DMS53 (cell line): ENCODE measurements at regions not wholly inside any gene's neighbourhood (a gene's known extent, or its start where the extent isn't known, plus 50 kb on each side); places are given as distances from the start of the nearest gene placed in this dataset.

Experiments used
- DNase-seq: peaks from one replicate; lab custom pipeline; 2025; lab: John Stamatoyannopoulos, UW

DNA sequence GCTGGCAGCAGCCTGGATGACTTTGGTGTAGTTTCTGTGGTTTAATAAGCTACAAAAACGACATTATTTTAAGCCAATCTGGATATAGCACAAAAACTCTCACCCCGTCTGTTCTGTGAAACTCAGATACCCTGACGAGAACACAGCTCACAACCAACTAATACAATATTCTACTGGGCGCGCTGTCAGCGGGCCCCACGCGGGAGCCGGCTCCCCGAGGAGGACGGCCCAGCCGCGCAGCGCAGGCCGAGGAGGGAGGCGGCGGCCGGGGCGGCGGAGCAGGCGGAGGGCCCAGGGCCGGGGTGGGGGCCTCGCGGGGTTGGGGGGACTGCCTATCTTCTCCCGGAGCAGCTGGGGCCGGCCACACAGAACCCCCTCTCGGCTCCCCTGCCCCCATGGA lies 87.2 kb upstream of the POU3F1 start:
- no peak for DNase-seq

DNA sequence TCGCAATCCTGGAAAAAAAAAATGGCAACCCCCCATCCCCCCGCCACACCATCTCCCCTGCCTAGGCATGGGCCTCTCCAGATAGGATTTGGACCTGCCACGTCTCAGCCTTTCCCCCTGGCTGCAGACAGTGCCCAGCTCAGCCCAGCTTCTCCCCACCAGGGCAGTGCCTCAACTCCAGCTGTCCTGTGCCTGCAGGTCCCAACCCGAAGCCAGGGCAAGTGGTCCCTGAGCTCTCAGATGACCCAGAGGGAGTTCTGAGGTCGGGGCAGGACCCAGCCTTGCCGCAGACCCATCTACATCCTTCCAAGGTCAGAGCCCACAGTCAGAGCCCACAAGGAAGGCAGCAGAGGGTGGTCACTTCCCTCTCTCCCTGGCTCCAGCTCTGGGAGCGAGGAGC lies 86.7 kb upstream of the POU3F1 start:
- DNase-seq: no peak

DNA sequence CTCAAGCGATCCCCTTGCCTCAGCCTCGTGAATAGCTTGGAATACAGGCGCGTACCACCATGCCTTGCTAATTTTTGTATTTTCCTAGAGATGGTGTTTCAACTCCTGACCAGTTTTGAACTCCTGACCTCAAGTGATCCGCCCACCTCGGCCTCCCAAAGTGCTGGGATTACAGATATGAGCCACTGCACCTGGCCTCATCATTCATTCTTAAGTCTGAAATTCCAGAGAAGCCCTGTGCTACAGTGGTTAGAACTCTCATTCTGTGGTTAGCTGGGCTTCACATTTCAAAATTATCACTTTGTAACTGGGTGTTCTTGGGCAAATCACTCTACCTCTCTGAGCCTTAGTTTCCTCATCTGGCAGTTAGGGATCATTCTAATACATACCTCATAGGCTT lies 86.1 kb upstream of the POU3F1 start:
- DNase-seq: no peak

DNA sequence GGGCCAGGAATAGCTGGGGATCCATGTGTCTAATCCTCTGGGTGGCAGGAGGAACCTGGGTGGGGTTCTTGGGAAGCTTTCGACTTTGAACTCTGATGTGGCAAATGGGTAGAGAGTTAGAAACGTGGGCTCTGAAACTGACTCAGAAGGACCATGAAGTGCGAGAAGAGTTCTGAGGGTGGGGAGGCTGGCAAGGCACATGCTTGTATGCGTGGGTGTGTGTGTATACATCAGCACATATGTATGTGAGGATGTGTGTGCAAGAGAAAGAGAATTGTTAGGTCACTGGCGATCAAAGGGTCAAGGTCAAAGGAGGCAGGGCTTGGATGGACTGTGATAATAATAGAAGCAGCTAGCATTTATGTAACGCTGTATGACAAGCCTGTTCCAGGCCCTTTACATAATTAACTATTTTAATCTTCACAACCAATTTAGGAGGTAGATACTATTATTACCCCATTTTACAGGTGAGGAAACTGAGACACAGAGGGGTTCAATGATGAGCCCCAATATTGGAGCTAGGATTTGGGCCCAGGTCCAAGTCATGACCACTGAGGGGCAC lies 84.5 kb upstream of the POU3F1 start:
- DNase-seq: no peak

DNA sequence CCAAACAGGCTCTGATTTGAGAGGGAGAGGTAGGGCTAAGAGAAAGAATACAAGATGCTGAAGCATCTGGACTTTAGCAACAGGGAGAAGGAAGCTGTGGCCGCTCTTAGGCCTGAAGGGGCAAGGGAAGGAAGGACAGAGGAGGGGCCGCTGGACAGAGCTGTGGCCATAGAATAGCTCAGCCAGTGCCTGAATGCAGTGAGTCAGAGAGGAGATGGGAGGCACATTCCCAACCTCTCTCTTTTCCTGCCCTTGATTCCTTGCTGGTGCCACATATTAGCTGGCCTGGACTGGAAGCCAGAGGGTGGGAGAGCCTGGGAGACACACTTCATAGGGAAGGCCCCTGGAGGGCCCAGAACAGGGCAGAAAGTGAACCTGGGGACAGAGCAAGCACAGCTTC lies 83.4 kb upstream of the POU3F1 start:
- DNase-seq: no peak

DNA sequence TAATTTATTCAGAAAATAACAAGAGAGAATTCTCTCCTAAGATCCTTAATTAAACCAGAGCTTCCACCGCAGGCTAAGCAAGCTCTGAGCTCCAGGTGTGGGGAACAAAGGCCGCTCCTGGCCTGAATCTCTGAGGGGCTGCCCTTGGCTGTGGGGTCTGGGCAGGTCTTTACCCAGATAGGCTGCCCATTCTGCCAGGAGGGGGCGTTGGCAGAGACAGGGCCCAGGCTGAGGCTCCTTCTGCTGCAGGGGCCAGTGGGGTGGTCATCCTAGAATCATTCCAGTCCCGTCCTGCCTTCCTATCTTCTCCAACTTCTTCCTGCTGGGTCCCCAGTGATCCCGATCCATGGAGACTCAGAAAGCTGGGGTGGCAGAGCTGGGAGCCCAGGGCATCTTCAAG lies 82.9 kb upstream of the POU3F1 start:
- no peak for DNase-seq

DNA sequence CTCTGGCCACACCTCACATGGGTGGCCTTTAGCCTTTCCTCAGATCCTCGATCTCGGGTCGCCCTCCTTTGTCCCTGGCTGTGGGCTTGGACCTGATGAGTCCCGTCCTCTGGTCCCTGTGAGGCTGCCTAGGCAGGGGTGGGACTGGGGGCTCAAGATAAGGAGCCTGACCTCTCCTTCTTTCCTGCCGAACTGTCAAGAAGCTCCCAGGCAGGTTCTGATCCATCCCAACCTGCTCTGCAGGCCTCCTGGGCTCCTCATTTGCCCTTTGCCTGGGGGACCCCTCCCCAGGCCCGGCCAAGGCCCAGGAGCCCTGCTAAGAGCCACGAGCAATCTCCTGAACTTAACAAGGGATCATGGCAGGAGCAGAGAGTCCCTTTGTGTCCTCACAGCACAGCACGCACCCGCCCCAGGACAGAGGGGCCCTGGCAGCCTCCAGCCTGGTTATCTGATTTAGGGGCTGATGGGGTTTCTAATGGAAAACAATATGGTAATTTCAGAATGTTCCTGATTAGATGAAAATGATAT lies 82.4 kb upstream of the POU3F1 start:
- DNase-seq: no peak

DNA sequence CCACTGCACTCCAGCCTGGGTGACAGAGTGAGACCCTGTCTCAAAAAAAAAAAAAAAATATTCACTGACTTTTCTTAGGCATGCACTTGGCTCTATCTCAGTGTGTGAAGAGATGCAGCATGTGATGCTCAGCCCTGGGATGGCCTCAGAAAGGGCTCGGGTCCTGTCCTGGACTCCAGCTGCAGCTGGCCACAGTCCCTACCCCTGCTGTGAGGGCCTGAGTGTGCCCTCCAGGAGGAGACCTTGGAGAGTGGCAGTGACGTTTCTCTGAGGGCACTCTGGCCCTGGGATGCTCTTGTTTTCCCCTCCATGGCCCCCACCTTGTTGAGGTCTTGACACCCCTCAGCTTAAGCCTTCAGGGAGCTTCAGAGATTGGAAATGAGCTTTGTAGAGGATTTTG lies 81.9 kb upstream of the POU3F1 start:
- no peak for DNase-seq

DNA sequence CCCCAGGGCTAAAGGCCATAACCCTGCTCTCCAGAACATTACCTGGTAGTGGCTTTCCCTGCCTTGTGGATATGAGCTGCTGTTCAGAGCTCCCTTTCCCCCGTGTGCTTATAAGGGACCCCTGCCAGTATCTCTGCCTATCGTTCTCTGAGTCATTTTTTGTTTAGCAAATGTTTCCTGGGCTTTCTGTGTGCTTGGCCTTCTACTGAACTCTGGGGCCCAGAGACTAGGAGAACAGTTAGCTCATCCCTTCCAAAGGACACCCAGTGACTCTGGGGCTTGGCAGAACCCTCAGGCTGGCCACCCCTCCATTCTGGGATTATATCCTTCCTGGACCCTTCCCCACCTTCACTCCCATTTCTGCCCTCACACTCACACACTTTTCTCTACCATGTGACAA lies 80.8 kb upstream of the POU3F1 start:
- no peak for DNase-seq

DNA sequence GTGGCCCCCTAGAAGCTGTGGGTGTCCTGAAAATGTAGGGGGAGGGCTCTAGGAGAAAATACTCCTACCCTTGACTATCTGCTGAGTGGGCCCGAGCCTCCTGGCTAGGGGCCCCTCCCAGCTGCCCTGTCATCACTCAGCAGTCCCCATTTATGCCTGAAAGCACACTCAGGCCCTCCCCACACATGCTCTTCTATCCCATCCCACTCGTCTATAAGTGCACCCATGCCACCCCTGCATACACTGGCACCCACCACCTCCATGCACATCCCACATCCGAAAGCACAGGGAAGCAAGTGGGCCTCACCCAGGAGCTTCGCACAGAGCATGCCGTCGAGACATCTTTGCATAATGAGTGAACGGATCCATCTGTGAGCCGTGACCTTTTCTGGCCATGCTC lies 80.4 kb upstream of the POU3F1 start:
- no peak for DNase-seq

DNA sequence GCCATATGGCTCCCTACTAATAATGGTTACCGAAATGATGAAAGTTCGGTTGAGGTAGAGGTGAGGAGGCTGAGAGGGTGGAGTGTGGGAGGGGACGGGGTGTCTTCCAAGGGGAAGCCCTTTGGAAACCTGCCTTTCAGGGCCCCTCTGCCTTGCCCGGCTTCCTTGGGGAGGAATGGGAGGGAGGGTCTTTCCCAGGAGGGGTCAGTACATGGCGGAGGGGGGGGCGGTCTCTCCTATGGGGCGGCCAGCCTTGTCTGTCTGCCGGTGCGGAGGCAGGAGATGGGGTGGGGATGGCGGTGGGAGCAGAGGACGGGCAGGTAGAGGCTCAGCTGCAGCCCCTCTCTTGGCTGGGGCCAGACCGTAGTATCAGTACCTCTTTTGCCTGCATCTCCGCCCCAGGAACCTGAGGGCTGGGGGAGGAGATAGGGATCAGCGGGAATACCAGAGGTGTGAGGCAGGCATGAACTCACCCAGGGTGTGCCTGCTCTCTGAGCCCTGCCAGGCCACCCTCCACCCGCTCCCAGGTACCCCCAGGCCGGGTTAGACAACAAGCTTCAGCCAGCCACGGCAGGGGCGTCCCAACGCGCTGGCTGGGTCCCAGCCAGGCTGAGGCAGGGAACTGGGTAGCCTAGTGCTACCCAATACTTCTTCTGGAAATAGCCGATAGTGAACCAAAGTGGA lies 79.4 kb upstream of the POU3F1 start:
- DNase-seq: no peak

DNA sequence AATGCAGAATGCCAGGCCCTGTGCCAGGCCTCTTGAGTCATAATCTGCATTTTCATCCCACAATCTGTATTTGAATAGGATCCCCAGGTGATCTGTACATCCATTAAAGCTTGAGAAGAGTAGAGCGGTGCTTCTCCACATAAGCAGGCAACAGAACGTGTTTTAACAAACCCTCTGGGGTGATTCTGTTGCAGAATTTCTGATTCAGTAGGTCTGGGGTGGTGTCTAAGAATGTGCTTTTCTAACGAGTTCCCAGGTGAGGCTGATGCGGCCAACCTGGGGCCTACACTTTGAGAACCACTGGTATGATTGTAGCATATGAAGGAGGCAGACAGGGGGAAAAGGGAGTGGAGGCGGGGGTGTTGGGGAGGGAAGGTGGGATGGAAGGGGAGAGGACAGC lies 78.4 kb upstream of the POU3F1 start:
- no peak for DNase-seq

DNA sequence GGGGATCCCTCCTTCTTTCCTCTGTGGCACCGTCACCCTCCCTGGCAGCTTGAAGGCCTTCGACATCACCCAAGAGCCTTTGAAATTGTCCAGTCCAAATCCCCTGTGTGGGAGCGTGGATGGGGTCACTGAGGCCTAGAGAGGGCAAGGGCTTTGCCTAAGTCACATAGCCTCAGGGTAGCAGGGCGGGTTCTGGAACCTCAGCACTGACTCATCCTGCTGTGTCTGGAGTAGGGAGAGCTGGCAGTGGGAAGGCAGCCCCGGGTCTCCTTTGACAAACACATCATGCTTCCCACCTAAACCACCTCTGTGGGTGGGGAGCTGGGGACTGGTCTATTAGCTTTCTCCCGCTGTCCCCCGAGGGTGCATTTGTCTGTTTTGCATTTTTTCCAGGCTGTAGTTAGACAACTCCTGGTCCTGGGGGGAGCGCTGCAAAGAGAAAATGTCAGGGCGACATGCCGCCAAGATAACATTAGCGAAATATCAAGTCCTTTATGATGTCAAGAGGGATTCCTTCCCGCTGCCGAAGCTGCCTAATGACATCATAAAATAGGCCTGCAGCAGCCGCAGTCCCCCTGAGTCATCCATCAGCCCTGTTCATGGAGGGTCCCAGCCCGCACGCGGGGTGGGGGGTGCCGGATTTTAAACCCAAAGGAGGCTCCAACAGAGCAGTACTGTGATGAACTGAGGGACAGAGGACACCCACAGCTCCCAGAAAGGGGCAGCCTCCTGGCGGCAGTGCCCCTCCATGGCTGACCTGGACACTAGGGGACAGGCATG lies 77.0 kb upstream of the POU3F1 start:
- no peak for DNase-seq

DNA sequence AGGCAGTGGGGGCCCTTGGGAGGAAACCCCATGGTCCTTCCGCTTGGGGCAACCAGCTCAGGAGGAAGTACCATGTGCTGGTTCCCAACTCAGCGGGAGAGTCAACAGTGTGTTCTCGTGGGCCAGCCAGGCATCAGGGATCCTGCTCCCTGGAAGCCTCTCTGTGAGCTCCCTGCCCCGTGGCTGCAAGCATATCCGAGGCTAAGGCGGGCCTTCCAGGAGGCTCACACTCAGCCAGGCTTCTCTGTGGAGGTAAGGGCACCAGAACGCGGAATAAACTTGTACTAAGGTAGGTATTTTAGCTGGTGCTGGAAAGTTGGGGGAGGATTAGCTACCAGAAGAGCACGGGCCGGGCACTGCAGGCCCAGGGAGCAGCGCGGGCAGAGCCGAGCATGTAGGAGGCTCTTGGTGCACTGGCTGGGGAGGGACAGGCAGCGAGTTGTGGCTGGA lies 74.7 kb upstream of the POU3F1 start:
- no peak for DNase-seq

DNA sequence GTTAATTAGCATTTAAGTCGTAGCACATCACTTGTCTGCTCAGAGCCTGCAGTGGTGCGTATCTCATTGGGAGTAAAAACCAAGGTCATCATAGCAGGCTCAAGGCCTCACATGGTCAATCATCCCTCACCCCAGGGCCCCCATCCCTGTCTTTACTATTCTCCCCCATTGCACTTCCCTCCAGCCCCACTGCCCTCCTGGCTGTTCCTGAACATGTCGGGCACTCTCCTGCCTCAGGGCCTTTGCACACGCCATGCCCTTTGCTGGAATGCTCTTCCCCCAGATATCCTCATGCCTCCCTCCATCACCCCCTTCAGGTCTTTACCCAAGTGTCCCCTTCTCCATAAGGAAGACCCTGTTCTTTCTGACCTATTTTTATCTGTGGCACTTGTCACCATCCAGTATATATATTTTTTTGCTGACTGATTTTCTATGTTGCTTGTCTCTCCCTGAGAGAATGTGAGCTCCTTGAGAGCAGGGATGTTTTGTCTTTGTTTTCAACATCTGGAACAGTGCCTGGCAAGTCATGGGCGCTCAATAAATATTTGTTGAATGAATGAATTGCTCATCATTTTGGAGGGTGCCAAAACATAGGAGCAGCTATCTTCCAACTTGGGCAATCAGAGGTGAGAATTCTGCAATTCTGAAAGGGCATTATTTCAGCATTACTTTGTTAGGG lies 74.1 kb upstream of the POU3F1 start:
- no peak for DNase-seq

DNA sequence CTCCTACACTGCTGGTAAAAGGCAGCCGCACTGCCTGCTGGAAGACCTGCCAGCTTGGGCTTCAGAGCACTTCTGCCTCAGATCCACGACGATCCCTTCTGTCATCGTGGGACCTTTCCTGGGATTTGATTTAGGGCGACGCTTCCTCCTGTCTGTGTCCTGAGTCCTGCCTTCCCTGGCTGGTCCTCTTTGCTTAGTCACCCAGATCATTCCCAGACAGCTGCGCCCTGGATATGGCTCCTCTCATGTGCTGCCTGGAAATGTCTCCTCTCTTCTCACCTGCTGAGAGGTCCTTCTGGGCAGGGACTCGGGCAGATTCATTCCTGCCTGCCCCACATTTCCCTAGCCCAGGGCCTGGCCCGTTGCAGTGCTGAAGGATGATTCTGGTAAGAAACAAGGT lies 72.4 kb upstream of the POU3F1 start:
- DNase-seq: no peak

DNA sequence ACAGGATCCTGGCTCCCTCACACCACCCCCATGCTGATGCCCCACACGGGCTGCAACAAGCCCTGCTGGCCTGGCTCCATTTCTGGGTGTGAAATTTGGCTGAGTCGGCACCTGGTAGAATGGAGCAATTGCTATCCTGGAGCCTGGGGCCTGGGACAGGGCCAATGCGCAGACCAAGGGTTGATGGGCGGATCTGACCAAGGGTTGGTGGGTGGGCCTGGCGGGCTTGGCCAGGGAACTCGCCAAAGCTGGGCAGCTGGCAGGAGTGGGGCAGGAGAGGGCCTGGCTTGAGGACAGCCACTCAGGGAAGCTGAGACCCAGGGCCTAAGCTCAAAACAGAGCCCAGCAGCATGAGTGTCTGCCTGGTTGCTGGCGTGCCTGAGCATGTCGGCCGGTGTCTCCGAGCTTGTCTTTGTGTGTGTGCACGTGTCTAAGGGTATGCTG lies 70.9 kb upstream of the POU3F1 start:
- DNase-seq: no peak

DNA sequence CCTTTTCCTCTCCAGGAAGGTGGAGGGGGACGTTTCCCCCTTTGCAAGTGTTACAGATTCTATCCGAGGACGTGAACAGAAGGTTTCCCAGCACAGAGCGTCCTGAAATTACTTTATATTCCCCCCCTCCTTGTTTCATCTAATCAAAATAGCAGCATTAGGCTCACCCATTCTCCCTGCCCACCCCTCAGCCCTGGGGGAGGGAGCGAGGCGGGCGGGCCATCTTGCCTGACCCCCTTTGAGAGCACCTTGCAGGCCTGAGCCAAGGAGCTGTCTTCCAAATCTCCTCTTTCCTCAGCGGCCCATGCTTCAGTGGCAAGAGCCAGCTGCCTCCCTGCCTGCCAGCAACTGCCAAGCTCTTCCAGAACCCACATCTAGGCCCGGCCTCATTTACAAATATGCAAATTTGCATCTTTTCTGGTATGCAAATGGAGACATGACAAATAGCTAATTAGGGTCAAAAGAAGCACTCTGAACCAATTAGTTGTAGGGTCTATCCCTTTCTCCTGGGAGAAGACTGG lies 69.1 kb upstream of the POU3F1 start:
- DNase-seq: no peak

DNA sequence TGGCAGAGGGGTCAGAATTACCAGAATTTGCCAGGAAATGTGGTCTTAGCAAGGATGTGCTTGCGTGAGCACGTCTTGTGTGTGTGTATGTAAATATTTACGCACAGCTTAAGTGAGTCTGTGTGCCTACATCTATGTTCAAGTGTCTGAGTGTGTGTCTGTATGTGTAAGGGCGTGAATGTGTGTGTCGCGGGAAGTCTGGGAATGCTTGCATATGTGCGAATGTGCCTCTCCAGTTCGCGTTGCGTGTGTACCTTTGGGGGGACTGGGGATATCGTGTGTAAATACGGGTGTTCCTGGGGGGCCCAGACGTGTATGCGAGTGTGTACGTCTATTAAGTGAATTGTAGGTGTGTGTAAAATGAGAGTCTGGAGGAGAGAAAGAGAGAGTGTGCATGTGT lies 68.6 kb upstream of the POU3F1 start:
- DNase-seq: no peak

DNA sequence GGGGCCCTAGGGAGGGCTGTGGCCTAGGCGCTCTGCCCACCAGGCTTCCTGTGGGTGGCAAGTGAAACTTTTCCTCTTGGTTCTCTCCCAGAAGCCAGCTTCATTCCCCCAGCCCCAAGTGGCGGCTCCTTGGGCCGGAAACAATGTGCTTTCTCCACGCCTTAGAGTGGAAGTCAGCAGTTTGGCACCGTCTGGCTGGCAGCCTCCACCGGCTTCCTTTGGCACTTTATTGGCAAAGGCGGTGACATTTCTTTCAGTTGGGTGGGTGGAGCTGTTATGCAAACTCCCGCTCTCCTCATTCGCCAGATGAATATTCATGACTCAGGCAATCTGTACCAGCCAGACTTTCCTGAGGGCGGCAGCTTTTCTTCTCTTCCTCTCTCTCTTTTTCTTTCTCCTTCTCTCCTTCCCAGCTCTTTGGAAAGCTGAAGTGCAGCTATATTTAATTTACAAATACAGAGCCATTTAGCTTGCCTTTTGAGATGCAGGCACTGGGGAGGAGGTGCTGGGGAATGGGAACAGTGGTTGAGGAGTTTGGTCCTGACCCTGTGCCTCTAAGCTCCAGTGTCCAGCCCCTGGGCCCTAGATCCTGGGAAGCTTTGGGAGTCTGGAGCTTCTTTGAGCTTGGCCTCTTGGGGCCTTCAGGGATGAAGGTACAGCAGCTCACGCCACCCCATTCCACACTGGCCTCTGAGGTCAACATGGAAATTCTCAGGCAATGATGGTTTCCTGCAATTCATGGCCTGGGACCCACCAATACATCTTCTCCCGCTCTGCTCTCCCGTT lies 67.8 kb upstream of the POU3F1 start:
- no peak for DNase-seq

DNA sequence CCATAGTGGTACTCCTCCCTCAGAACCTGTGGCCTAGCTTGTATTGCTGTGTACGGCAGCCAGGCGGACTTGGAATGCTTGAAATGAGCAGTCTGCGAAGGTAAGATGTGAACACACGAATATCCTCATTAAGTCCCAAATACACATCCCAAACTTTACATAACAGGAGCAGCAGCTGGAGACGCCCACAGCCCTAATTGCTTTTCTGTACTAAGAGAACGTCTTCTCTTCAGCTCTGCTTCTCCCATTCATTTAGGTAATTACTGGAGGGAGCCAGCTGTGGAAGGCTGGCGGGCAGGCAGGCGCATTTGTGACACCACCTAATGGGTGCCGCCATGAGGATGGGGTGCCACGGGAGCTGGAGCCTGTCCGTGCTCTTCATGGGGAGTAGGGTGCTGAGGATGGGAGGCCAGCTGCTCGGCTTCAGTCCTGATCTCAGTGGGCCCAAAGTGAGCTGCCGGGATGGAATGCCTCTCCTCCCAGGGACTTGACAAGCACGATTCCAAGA lies 66.6 kb upstream of the POU3F1 start:
- DNase-seq: no peak
